ENCODE measurements at regions not wholly inside any gene's neighbourhood (a gene's known extent, or its start where the extent isn't known, plus 50 kb on each side); places are given as distances from the start of the nearest gene placed in this dataset.
"Not testable (repeated sequence)": the region's sequence is repeated elsewhere in the genome, so short reads cannot be mapped to it uniquely, and the experiment has no call there.

- no peak for FAIRE-seq
Observed at GRCh38 chr3:81277853-81278252, 483.6 kb downstream of the GBE1 start.

GRCh38 chr3:81274671-81275070 lies 486.8 kb downstream of the GBE1 start:
- FAIRE-seq: no peak

- no peak for FAIRE-seq
Observed at GRCh38 chr3:81270603-81271379, 490.7 kb downstream of the GBE1 start.

- FAIRE-seq: no peak
Observed at GRCh38 chr3:81268526-81268925, 492.9 kb downstream of the GBE1 start.

GRCh38 chr3:81261996-81262395 lies 499.4 kb downstream of the GBE1 start:
- no peak for FAIRE-seq

- no peak for FAIRE-seq
Observed at GRCh38 chr3:81255463-81255862, 506.0 kb downstream of the GBE1 start.

GRCh38 chr3:81251096-81251495 lies 510.3 kb downstream of the GBE1 start:
- FAIRE-seq: no peak

GRCh38 chr3:81249540-81250029 lies 511.9 kb downstream of the GBE1 start:
- FAIRE-seq: no peak

- FAIRE-seq: no peak
Observed at GRCh38 chr3:81245501-81245900, 515.9 kb downstream of the GBE1 start.

- no peak for FAIRE-seq
Observed at GRCh38 chr3:81245043-81245442, 516.4 kb downstream of the GBE1 start.

GRCh38 chr3:81244231-81244630 lies 517.2 kb downstream of the GBE1 start:
- FAIRE-seq: no peak

GRCh38 chr3:81242871-81243270 lies 518.6 kb downstream of the GBE1 start:
- no peak for FAIRE-seq

GRCh38 chr3:81237181-81237580 lies 524.3 kb downstream of the GBE1 start:
- no peak for FAIRE-seq

GRCh38 chr3:81218023-81218422 lies 543.4 kb downstream of the GBE1 start:
- FAIRE-seq: no peak

- no peak for FAIRE-seq
Observed at GRCh38 chr3:81217101-81217500, 544.3 kb downstream of the GBE1 start.

GRCh38 chr3:81216192-81216591 lies 545.3 kb downstream of the GBE1 start:
- no peak for FAIRE-seq

- FAIRE-seq: no peak
Observed at GRCh38 chr3:81214631-81215030, 546.8 kb downstream of the GBE1 start.

GRCh38 chr3:81199587-81199986 lies 561.9 kb downstream of the GBE1 start:
- FAIRE-seq: no peak

GRCh38 chr3:81198756-81199155 lies 562.7 kb downstream of the GBE1 start:
- FAIRE-seq: no peak

GRCh38 chr3:81198216-81198615 lies 563.2 kb downstream of the GBE1 start:
- no peak for FAIRE-seq

- no peak for FAIRE-seq
Observed at GRCh38 chr3:81197386-81197785, 564.1 kb downstream of the GBE1 start.

GRCh38 chr3:81195478-81195877 lies 566.0 kb downstream of the GBE1 start:
- FAIRE-seq: no peak

GRCh38 chr3:81186412-81186811 lies 575.0 kb downstream of the GBE1 start:
- FAIRE-seq: no peak

GRCh38 chr3:81182086-81182875 lies 579.2 kb downstream of the GBE1 start:
- FAIRE-seq: not testable (repeated sequence)
